MG63 (cell line): ENCODE measurements at regions not wholly inside any gene's neighbourhood (a gene's known extent, or its start where the extent isn't known, plus 50 kb on each side); places are given as distances from the start of the nearest gene placed in this dataset.

Experiments used
- DNase-seq: peaks from one replicate; pipeline ENCODE4 v3.0.0-alpha.2; 2020
- H3K27me3 ChIP-seq: fragments of 250-450 bp; sonication (Bioruptor Pico); 2 replicates; pipeline ENCODE4 v1.5.1; 2020; ENCODE audit warnings: mild to moderate bottlenecking, moderate library complexity
- H3K36me3 ChIP-seq: fragments of 250-450 bp; sonication (Bioruptor Pico); 2 replicates; pipeline ENCODE4 v1.5.1; 2020; ENCODE audit warnings: mild to moderate bottlenecking, moderate library complexity
- H3K4me3 ChIP-seq: fragments of 250-450 bp; sonication (Bioruptor Pico); 2 replicates; pipeline ENCODE4 v1.5.1; 2020; ENCODE audit warnings: mild to moderate bottlenecking, moderate library complexity
- H3K9me3 ChIP-seq: fragments of 250-450 bp; sonication (Bioruptor Pico); 2 replicates; pipeline ENCODE4 v1.5.1; 2020; ENCODE audit warnings: mild to moderate bottlenecking, moderate library complexity

- H3K36me3 ChIP-seq, result no peaks in the 10 kb centered on the region
- H3K27me3 ChIP-seq, result no peaks in the 10 kb centered on the region
Measured at GRCh38 chr13:111610879-111611278, 290.4 kb downstream of the TEX29 start.

GRCh38 chr13:111611651-111612050, 291.2 kb downstream of the TEX29 start:
- DNase-seq, result no peak

More at GRCh38 chr13:111610879-111611278, 290.4 kb downstream of the TEX29 start:
- no peaks in the 10 kb centered on the region for H3K9me3 ChIP-seq
- no peak for DNase-seq
- H3K4me3 ChIP-seq, result no peak overlapping the region

GRCh38 chr13:111612886-111613285, 292.4 kb downstream of the TEX29 start:
- H3K27me3 ChIP-seq, result no peaks in the 10 kb centered on the region
- H3K36me3 ChIP-seq, result no peaks in the 10 kb centered on the region
- H3K4me3 ChIP-seq, result no peak overlapping the region
- no peak for DNase-seq
- H3K9me3 ChIP-seq, result no peaks in the 10 kb centered on the region

More at GRCh38 chr13:111611651-111612050, 291.2 kb downstream of the TEX29 start:
- Histone ChIP-seq H3K9me3 (no peaks in the 10 kb centered on the region), H3K36me3 (no peaks in the 10 kb centered on the region), H3K27me3 (no peaks in the 10 kb centered on the region), H3K4me3 (no peak overlapping the region)

DNA sequence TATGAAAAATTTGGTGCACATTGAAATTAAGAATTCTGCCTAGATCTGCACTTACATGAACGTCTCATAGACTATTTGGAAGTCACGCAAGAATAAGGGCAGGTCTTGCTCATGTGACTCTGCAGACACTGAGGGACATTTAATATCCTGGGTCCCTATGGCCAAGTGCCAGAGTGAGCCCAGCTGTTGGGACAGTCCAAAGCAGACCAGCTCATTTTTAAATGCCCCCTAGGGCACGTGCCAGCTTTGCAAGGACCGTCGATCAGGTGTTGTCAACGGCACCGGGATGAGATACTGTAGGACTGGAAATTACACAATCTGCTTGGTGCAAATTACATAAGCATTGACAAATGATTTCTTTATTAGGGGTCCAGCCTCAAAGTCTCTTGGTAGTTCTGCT, 293.6 kb downstream of the TEX29 start:
- H3K36me3 ChIP-seq, result no peaks in the 10 kb centered on the region
- H3K27me3 ChIP-seq, result no peaks in the 10 kb centered on the region
- H3K4me3 ChIP-seq, result no peak overlapping the region
- DNase-seq, result no peak
- H3K9me3 ChIP-seq, result no peaks in the 10 kb centered on the region

DNA sequence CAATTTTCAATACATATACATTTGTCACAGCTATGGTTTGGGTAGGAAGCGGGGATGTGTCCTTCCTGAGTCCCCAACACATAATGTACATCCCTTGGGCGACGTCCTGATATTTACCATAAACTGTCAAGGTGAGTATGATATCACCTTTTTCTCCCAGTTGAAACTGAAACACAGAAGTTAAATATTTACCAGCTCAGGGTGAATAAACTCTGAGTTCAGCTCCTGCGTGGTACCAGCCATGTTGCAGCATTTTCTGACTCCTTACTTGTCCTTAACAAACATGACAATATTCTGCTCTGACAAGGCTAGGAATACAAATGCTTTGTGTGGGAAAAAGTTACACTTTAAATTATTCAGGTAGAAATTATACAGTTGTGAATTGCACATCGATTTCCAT, 294.2 kb downstream of the TEX29 start:
- H3K4me3 ChIP-seq, result no peak overlapping the region
- H3K36me3 ChIP-seq, result no peaks in the 10 kb centered on the region
- no peak for DNase-seq
- no peaks in the 10 kb centered on the region for H3K9me3 ChIP-seq
- H3K27me3 ChIP-seq, result no peaks in the 10 kb centered on the region

GRCh38 chr13:111616203-111616602, 295.8 kb downstream of the TEX29 start:
- Histone ChIP-seq H3K27me3 (no peaks in the 10 kb centered on the region), H3K4me3 (no peak overlapping the region), H3K36me3 (no peaks in the 10 kb centered on the region), H3K9me3 (no peaks in the 10 kb centered on the region)
- DNase-seq, result no peak

- Histone ChIP-seq H3K27me3 (no peaks in the 10 kb centered on the region), H3K36me3 (no peaks in the 10 kb centered on the region), H3K9me3 (no peaks in the 10 kb centered on the region), H3K4me3 (no peak overlapping the region)
- DNase-seq, result no peak
Measured at GRCh38 chr13:111620166-111620565, 299.7 kb downstream of the TEX29 start.

DNA sequence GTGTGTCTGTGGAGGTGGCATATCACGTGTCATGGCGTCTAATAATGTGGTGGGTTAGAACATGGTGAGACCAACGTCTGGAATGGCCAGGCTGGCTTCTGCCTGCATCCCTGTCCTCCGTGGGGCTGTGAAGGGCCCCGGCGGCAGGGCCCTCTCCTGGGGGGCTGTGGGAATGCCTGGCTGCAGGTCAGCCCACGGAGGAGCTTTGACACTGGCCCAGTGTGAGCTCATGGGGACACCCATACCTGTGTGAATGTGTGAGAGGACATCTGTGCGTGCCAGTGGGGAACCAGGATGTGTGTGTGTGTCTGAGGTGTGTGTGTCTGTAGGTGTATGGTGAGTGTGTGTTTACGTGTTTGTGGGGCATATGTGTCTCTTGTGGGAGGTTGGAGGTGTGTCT, 300.1 kb downstream of the TEX29 start:
- Histone ChIP-seq H3K36me3 (no peaks in the 10 kb centered on the region), H3K27me3 (no peaks in the 10 kb centered on the region), H3K9me3 (no peaks in the 10 kb centered on the region), H3K4me3 (no peak overlapping the region)
- no peak for DNase-seq

GRCh38 chr13:111621164-111621563, 300.7 kb downstream of the TEX29 start:
- Histone ChIP-seq H3K4me3 (no peak overlapping the region), H3K9me3 (no peaks in the 10 kb centered on the region), H3K36me3 (no peaks in the 10 kb centered on the region), H3K27me3 (no peaks in the 10 kb centered on the region)
- DNase-seq, result no peak

DNA sequence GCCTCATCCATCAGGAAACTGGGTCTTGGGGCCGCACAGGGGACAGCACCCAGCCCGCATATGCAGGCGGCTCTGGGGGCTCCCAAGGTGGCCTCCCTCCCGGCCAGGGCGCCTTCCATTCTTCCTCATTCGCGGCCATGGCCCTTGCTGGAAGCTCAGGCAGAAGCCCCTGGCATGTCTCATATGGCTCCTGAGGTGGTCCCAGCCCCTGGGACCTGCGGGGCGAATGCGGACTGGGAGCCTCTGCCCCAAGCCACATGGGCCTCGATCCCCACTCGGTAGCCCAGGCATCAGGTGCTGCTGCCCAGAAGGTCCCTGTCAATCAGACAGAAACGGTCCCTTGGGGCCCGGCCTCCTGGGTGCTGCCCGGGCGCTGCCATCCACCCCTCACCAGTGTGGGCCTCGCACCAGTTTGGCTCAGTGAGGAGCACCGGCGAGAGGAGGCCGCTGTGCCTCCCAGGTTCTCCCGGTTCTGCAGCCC, 301.6 kb downstream of the TEX29 start:
- no peak for DNase-seq
- no peaks in the 10 kb centered on the region for H3K9me3 ChIP-seq
- H3K36me3 ChIP-seq, result no peaks in the 10 kb centered on the region
- H3K27me3 ChIP-seq, result no peaks in the 10 kb centered on the region
- H3K4me3 ChIP-seq, result no peak overlapping the region

- no peaks in the 10 kb centered on the region for H3K9me3 ChIP-seq
- H3K4me3 ChIP-seq, result no peak overlapping the region
- H3K27me3 ChIP-seq, result no peaks in the 10 kb centered on the region
- no peak for DNase-seq
- H3K36me3 ChIP-seq, result no peaks in the 10 kb centered on the region
Measured at GRCh38 chr13:111623208-111623607, 302.8 kb downstream of the TEX29 start.

- no peak for DNase-seq
- Histone ChIP-seq H3K36me3 (no peaks in the 10 kb centered on the region), H3K9me3 (no peaks in the 10 kb centered on the region), H3K4me3 (no peak overlapping the region), H3K27me3 (no peaks in the 10 kb centered on the region)
Measured at GRCh38 chr13:111623743-111624505, 303.5 kb downstream of the TEX29 start.

DNA sequence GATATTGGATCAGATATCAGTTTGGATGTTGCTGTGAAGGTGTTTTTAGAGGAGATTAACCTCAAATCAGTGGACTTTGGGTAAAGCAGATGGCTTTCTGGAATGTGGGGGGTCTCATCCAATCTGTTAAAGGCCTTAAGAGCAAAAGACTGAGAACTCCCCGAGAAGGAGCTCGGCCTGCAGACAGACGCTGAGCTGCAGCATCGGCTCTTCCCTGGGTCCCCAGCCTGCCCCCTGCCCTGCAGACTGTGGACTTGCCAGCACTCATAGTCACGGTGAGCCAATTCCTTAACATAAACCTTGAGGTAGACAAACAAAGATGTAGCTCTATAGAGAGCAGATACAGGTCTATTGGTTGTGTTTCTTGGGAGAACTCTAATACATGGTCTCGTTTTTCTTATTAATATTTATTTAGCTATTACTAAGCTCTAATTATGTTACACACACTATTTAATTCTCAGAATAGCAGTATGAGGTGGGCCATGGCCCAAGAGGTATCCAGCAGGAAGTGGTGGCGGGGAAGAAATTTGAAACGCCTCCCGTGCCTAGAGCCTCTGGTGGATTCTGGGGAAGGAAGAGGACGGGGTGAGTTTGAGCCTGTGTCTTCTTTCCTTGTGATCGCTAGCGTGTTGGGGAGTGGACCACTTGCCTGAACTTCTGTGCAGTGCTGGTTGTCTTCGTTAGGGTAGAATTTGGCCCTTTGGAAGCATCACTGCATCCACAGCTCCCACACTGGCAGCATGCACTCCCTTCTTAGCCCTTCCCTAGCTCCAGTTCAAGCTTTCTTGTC, 305.3 kb downstream of the TEX29 start:
- no peaks in the 10 kb centered on the region for H3K9me3 ChIP-seq
- H3K27me3 ChIP-seq, result no peaks in the 10 kb centered on the region
- no peaks in the 10 kb centered on the region for H3K36me3 ChIP-seq
- DNase-seq, result no peak
- no peak overlapping the region for H3K4me3 ChIP-seq

DNA sequence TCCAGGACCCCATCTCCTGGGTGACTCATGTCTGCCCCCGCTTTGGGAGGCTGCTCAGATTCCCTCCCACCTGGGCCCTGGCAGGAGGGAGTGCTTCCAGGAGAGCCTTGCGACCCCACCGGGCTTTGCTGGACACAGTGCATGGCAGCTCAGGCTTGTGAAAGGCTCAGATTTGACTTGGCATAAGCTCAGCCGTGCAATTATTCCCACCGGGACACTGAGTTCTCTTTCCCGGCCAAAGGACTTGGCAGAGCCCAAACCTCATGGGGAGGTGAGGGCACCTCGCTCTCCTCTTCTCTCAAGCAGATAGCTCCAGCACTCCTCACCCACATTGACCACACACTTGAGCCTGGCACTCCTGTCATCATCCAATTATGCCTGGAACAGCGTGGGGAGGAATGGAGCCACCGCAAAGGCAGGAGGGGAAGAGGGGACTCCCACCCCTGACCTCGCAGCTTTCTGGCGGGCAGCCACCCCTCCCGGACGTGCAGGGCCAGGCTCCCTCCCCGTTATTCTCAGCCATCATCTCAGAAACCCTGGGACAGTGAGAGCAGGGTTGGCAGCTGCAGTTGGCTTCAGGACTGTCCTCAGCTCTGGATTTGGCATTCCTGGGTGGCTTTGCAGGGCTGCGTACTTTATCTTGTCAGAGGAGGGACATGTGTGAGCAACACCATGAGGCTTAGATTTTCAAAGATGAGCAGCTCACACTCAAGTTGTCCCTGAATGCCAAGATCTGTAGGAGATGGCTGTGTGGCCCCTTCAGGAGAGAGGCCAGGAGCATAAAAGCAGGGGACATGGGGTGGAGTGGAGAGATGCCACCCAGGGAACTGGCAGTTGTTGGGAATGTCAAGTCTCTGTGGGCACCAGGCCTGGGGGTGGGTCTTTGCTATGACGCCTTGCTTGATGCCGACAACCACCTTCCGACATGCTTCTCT, 306.2 kb downstream of the TEX29 start:
- DNase-seq, result peak; percentile 31
- H3K27me3 ChIP-seq, result no peaks in the 10 kb centered on the region
- no peaks in the 10 kb centered on the region for H3K36me3 ChIP-seq
- no peaks in the 10 kb centered on the region for H3K9me3 ChIP-seq
- H3K4me3 ChIP-seq, result no peak overlapping the region

GRCh38 chr13:111627596-111627995, 307.2 kb downstream of the TEX29 start:
- Histone ChIP-seq H3K9me3 (no peaks in the 10 kb centered on the region), H3K27me3 (no peaks in the 10 kb centered on the region), H3K36me3 (no peaks in the 10 kb centered on the region), H3K4me3 (no peak overlapping the region)
- no peak for DNase-seq

GRCh38 chr13:111629016-111629415, 308.6 kb downstream of the TEX29 start:
- H3K27me3 ChIP-seq, result no peaks in the 10 kb centered on the region
- DNase-seq, result no peak

DNA sequence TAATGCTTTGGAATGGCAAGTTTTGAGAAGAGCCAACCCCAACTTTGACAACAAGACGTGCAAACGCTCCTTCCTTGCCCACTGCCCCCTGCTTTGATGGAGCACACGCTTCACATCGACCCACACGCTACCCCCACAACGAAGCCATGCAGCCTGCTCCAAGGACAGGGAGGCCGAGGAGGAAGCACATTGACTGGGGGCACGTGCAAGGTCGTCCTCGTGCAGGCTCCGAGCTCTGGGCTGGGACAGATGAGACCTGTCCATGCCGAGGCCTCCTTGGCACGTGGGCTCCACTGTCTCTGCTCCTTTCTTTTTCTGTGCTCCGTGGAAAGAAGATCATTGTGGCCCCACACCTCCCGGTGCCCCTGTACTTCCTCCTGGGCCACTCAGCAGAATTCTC, 309.0 kb downstream of the TEX29 start:
- Histone ChIP-seq H3K36me3 (no peaks in the 10 kb centered on the region), H3K9me3 (no peaks in the 10 kb centered on the region), H3K4me3 (no peak overlapping the region), H3K27me3 (no peaks in the 10 kb centered on the region)
- DNase-seq, result no peak

More at GRCh38 chr13:111629016-111629415, 308.6 kb downstream of the TEX29 start:
- H3K4me3 ChIP-seq, result no peak overlapping the region
- no peaks in the 10 kb centered on the region for H3K36me3 ChIP-seq
- H3K9me3 ChIP-seq, result no peaks in the 10 kb centered on the region
